Loucy (cell line): ENCODE measurements at regions not wholly inside any gene's neighbourhood (a gene's known extent, or its start where the extent isn't known, plus 50 kb on each side); places are given as distances from the start of the nearest gene placed in this dataset.

Experiments
- H2AFZ ChIP-seq: fragments of 200-600 bp; sonication (generic); 2 replicates; pipeline ENCODE4 v1.6.0; 2016; ENCODE audit warnings: antibody characterized with exemption, mild to moderate bottlenecking, low read length, moderate library complexity
- H3F3A ChIP-seq: fragments of 200-600 bp; 2 replicates; pipeline ENCODE4 v1.6.0; 2016; ENCODE audit warnings: antibody characterized with exemption, low read depth, mild to moderate bottlenecking
- H3K27me3 ChIP-seq: fragments of 200-600 bp; sonication (generic); 2 replicates; pipeline ENCODE4 v1.6.1; 2014; ENCODE audit warnings: low read length, mild to moderate bottlenecking; ENCODE audit not compliant: insufficient read depth, poor library complexity, severe bottlenecking
- H3K36me3 ChIP-seq: fragments of 200-600 bp; sonication (generic); 2 replicates; pipeline ENCODE4 v1.6.1; 2016; ENCODE audit warnings: low read length; ENCODE audit not compliant: insufficient read depth
- H3K4me1 ChIP-seq: fragments of 200-600 bp; sonication (generic); 2 replicates; pipeline ENCODE4 v1.5.1; 2014; ENCODE audit warnings: low read length, mild to moderate bottlenecking; ENCODE audit not compliant: insufficient read depth, poor library complexity, severe bottlenecking
- H3K4me2 ChIP-seq: fragments of 200-600 bp; sonication (generic); 2 replicates; pipeline ENCODE4 v1.6.0; 2014; ENCODE audit warnings: antibody characterized with exemption, low read length, low read depth, mild to moderate bottlenecking; ENCODE audit not compliant: poor library complexity, severe bottlenecking
- H3K4me3 ChIP-seq: fragments of 200-600 bp; sonication (generic); 2 replicates; pipeline ENCODE4 v1.5.1; 2014; ENCODE audit warnings: low read length, mild to moderate bottlenecking, mixed read lengths; ENCODE audit not compliant: poor library complexity, severe bottlenecking
- H3K79me2 ChIP-seq: fragments of 200-600 bp; sonication (generic); 2 replicates; pipeline ENCODE4 v1.6.1; 2014; ENCODE audit warnings: low read length; ENCODE audit not compliant: insufficient read depth
- H3K9ac ChIP-seq: fragments of 200-600 bp; sonication (generic); 2 replicates; pipeline ENCODE4 v1.6.0; 2014; ENCODE audit warnings: mild to moderate bottlenecking, low read depth, low read length, moderate library complexity; ENCODE audit not compliant: poor library complexity, severe bottlenecking
- H3K9me2 ChIP-seq: fragments of 200-600 bp; sonication (generic); replicated peaks from 2 replicates; pipeline ENCODE4 v1.6.1; 2016; ENCODE audit warnings: low read depth, low read length, mixed read lengths
- H3K9me3 ChIP-seq: fragments of 200-600 bp; sonication (generic); 2 replicates; pipeline ENCODE4 v1.6.1; 2014; ENCODE audit warnings: mild to moderate bottlenecking, antibody characterized with exemption, low read length, low read depth; ENCODE audit not compliant: insufficient read depth
- H4K20me1 ChIP-seq: fragments of 200-600 bp; sonication (generic); 2 replicates; pipeline ENCODE4 v1.6.0; 2014; ENCODE audit warnings: antibody characterized with exemption, low read length, mild to moderate bottlenecking; ENCODE audit not compliant: insufficient read depth, poor library complexity, severe bottlenecking
- CTCF ChIP-seq: fragments of 200-600 bp; sonication (generic); conservative IDR thresholded peaks from 2 replicates; pipeline ENCODE4 v1.5.1; 2014; ENCODE audit warnings: mild to moderate bottlenecking, antibody characterized with exemption, low read length
- EZH2phosphoT487 ChIP-seq: fragments of 200-600 bp; IDR thresholded peaks from 2 replicates; pipeline ENCODE4 v1.6.1; 2018; ENCODE audit warnings: antibody characterized with exemption, mild to moderate bottlenecking, moderate library complexity, borderline replicate concordance

DNA sequence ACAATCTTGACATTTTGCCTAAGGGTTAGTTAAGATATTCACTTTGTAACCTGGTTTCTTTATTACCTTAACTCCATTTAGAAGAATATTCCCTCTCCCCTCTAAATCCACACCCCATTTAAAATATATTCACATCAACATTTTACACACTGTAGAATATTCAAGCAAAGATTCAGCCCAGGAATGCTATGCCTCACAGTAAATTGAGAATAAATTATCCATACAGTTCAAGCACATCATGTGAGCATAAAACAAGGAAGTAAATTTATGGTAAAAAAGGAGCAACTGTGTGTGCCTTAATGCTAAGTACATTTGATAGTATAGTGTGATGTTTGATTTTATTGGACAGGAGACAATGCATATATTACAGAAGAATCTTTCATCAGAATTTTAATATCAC, 806.6 kb upstream of the KIF2B start:
- Histone ChIP-seq H2AFZ (no peak overlapping the region), H3K4me2 (no peak overlapping the region), H4K20me1 (no peaks in the 10 kb centered on the region), H3K9ac (no peak overlapping the region), H3K36me3 (no peaks in the 10 kb centered on the region), H3K27me3 (no peaks in the 10 kb centered on the region), H3K4me1 (no peaks in the 10 kb centered on the region), H3K4me3 (no peak overlapping the region), H3F3A (no peaks in the 10 kb centered on the region), H3K79me2 (no peaks in the 10 kb centered on the region), H3K9me2 (no peaks in the 10 kb centered on the region), H3K9me3 (no peaks in the 10 kb centered on the region; the same call in 1 of the 2 replicates)
- TF ChIP-seq CTCF (no peak), EZH2phosphoT487 (no peak)

DNA sequence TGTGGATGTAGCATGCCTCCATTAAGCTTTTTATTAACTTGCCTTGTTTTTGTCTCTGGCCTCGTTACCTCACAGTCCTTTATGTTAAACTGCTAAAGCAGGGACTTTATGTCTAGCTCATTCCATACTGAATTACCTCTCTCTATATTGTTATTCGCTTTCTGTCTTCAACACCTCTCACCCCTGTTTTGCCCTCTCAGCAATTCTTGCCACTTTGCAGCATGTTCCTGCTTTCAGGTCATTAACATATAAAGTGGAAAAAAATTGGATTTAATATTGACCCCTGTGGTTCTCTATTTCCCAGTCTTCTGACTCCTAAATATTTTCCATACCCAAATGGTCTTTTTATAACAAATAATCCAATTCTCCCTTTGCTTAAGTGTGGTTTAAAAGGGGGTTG, 810.4 kb upstream of the KIF2B start:
- no peaks in the 10 kb centered on the region for H3K79me2 ChIP-seq
- no peak overlapping the region for H3K9ac ChIP-seq
- H3K9me3 ChIP-seq = no peaks in the 10 kb centered on the region
- H3K4me1 ChIP-seq = no peaks in the 10 kb centered on the region
- H3K4me2 ChIP-seq = no peak overlapping the region
- TF ChIP-seq CTCF = no peak
- H3F3A ChIP-seq = no peaks in the 10 kb centered on the region
- H3K4me3 ChIP-seq = no peak overlapping the region
- H4K20me1 ChIP-seq = no peaks in the 10 kb centered on the region
- H2AFZ ChIP-seq = no peak overlapping the region
- H3K9me2 ChIP-seq = no peaks in the 10 kb centered on the region
- H3K36me3 ChIP-seq = no peaks in the 10 kb centered on the region
- H3K27me3 ChIP-seq = no peaks in the 10 kb centered on the region

DNA sequence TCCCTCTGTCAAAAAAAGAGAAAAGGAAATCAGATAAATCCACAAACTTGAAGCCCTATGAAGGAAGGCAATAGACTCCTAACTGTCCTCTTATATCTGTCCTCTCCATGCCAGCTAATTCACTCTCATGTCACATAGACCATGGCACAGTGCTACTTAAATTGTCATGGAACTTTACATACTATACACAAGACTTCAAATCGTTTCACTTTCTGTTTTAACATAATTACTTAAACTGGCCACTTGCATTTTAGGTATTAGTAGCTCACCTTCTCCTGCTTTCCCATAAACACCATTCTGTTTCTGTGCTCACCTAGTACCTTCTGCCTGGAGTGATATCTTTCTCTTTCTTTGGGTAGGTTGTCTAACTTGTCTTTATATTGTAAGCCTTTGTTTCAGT, 816.7 kb upstream of the KIF2B start:
- no peaks in the 10 kb centered on the region for H4K20me1 ChIP-seq
- H3K4me3 ChIP-seq = no peak overlapping the region
- no peak overlapping the region for H3K9ac ChIP-seq
- no peaks in the 10 kb centered on the region for H3K36me3 ChIP-seq
- no peak overlapping the region for H3K4me2 ChIP-seq
- H3K9me3 ChIP-seq = no peaks in the 10 kb centered on the region
- H2AFZ ChIP-seq = no peak overlapping the region
- H3F3A ChIP-seq = no peaks in the 10 kb centered on the region
- H3K4me1 ChIP-seq = no peaks in the 10 kb centered on the region
- H3K79me2 ChIP-seq = no peaks in the 10 kb centered on the region
- no peaks in the 10 kb centered on the region for H3K9me2 ChIP-seq
- TF ChIP-seq EZH2phosphoT487 = no peak
- TF ChIP-seq CTCF = no peak
- H3K27me3 ChIP-seq = no peaks in the 10 kb centered on the region
